Right lobe of liver (tissue), 4 donors: ENCODE measurements at regions not wholly inside any gene's neighbourhood (a gene's known extent, or its start where the extent isn't known, plus 50 kb on each side); places are given as distances from the start of the nearest gene placed in this dataset.

ENCODE experiments used
- POLR2A ChIP-seq: fragments of 450-650 bp; IDR thresholded peaks from one replicate; pipeline ENCODE4 v1.6.1; 2017; ENCODE audit warnings: antibody characterized with exemption, mild to moderate bottlenecking
- TF ChIP-seq, protein P1 (sequence below), 4 donors: fragments of 200-600 bp in 3 of 4; fragments of 450-650 bp in 1 of 4; IDR thresholded peaks; one replicate each; pipeline versions ENCODE4 v1.5.1 to v1.8.0; 2016 to 2022; ENCODE audit warnings: antibody characterized with exemption in 4 of 4, mild to moderate bottlenecking in 2 of 4
- donor health status: DM: no; HTN: no; CAD: no.
- donor health status: DM: no; HTN: no; CAD: no.
- donor health status: DM: no; HTN: yes; CAD: no.

GRCh38 chr14:98754343-98755020 lies 517.5 kb downstream of the BCL11B start:
- TF ChIP-seq, protein P1, sequence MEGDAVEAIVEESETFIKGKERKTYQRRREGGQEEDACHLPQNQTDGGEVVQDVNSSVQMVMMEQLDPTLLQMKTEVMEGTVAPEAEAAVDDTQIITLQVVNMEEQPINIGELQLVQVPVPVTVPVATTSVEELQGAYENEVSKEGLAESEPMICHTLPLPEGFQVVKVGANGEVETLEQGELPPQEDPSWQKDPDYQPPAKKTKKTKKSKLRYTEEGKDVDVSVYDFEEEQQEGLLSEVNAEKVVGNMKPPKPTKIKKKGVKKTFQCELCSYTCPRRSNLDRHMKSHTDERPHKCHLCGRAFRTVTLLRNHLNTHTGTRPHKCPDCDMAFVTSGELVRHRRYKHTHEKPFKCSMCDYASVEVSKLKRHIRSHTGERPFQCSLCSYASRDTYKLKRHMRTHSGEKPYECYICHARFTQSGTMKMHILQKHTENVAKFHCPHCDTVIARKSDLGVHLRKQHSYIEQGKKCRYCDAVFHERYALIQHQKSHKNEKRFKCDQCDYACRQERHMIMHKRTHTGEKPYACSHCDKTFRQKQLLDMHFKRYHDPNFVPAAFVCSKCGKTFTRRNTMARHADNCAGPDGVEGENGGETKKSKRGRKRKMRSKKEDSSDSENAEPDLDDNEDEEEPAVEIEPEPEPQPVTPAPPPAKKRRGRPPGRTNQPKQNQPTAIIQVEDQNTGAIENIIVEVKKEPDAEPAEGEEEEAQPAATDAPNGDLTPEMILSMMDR (IDR thresholded peaks at IDR 0.05), result no peak
- no peak for TF ChIP-seq POLR2A
